Fibroblast of the aortic adventitia (primary cell): ENCODE measurements at regions not wholly inside any gene's neighbourhood (a gene's known extent, or its start where the extent isn't known, plus 50 kb on each side); places are given as distances from the start of the nearest gene placed in this dataset.

ENCODE experiments used
- DNase-seq: peaks from one replicate; pipeline ENCODE4 v3.0.0-alpha.2; 2010; ENCODE audit warnings: low read depth
- H3K4me3 ChIP-seq: 2 replicates; pipeline ENCODE4 v1.5.1; 2011; ENCODE audit warnings: low read depth, mild to moderate bottlenecking, control low read depth, low read length, moderate library complexity
- CTCF ChIP-seq: IDR thresholded peaks from 2 replicates; pipeline ENCODE4 v1.5.1; 2011; ENCODE audit warnings: mild to moderate bottlenecking, low read length, control low read depth, inconsistent platforms; ENCODE audit not compliant: insufficient read depth

- no peak overlapping the region for H3K4me3 ChIP-seq
- no peak for TF ChIP-seq CTCF
- DNase-seq = no peak
These were observed 100.6 kb upstream of the FGF3 start for GRCh38 chr11:69919659-69920344.

GRCh38 chr11:69920345-69921127 lies 101.3 kb upstream of the FGF3 start:
- H3K4me3 ChIP-seq = no peak overlapping the region
- TF ChIP-seq CTCF = no peak
- no peak for DNase-seq

GRCh38 chr11:69921128-69922014 lies 102.2 kb upstream of the FGF3 start:
- DNase-seq = no peak
- H3K4me3 ChIP-seq = no peak overlapping the region
- no peak for TF ChIP-seq CTCF

- no peak overlapping the region for H3K4me3 ChIP-seq
- DNase-seq = no peak
- TF ChIP-seq CTCF = no peak
These were observed 102.9 kb upstream of the FGF3 start for GRCh38 chr11:69922015-69922595.

- DNase-seq = no peak
- no peak overlapping the region for H3K4me3 ChIP-seq
- no peak for TF ChIP-seq CTCF
These were observed 103.4 kb upstream of the FGF3 start for GRCh38 chr11:69922596-69923111.

GRCh38 chr11:69923196-69923595 lies 104.0 kb upstream of the FGF3 start:
- H3K4me3 ChIP-seq = no peak overlapping the region
- DNase-seq = no peak
- TF ChIP-seq CTCF = no peak
